ENCODE measurements at regions not wholly inside any gene's neighbourhood (a gene's known extent, or its start where the extent isn't known, plus 50 kb on each side); places are given as distances from the start of the nearest gene placed in this dataset.

GRCh38 chr2:9078405-9078804 is 74.9 kb upstream of the MBOAT2 start:
- H3K27me3 Mint-ChIP-seq (ENCODE audit: low read depth), result no peaks in the 10 kb centered on the region
- peaks cover 8% of the 10 kb centered on the region for H3K9me3 Mint-ChIP-seq
- no peaks in the 10 kb centered on the region for H3K36me3 Mint-ChIP-seq (ENCODE audit: low read depth)
- DNase-seq (ENCODE audit: low spot score), result no peak
- intact Hi-C loops (cut with micrococcal nuclease), result no loop called here
- no peak overlapping the region for H3K4me3 Mint-ChIP-seq (ENCODE audit: low read depth)
- no peak overlapping the region for H3K27ac Mint-ChIP-seq
- H3K4me1 Mint-ChIP-seq (ENCODE audit: low read depth), result no peaks in the 10 kb centered on the region

GRCh38 chr2:9077691-9078090 is 74.2 kb upstream of the MBOAT2 start:
- peaks cover 8% of the 10 kb centered on the region for H3K9me3 Mint-ChIP-seq
- DNase-seq (ENCODE audit: low spot score), result no peak
- no peak overlapping the region for H3K4me3 Mint-ChIP-seq (ENCODE audit: low read depth)
- no peak overlapping the region for H3K27ac Mint-ChIP-seq
- no peaks in the 10 kb centered on the region for H3K4me1 Mint-ChIP-seq (ENCODE audit: low read depth)
- intact Hi-C loops (cut with micrococcal nuclease), result no loop called here
- H3K27me3 Mint-ChIP-seq (ENCODE audit: low read depth), result no peaks in the 10 kb centered on the region
- H3K36me3 Mint-ChIP-seq (ENCODE audit: low read depth), result no peaks in the 10 kb centered on the region

GRCh38 chr2:9076755-9077154 is 73.3 kb upstream of the MBOAT2 start:
- Mint-ChIP-seq H3K36me3 (ENCODE audit: low read depth) (no peaks in the 10 kb centered on the region), H3K4me1 (ENCODE audit: low read depth) (no peaks in the 10 kb centered on the region), H3K27me3 (ENCODE audit: low read depth) (no peaks in the 10 kb centered on the region), H3K4me3 (ENCODE audit: low read depth) (no peak overlapping the region), H3K27ac (no peak overlapping the region), H3K9me3 (peaks cover 5% of the 10 kb centered on the region)
- intact Hi-C loops (cut with micrococcal nuclease), result no loop called here
- DNase-seq (ENCODE audit: low spot score), result no peak

GRCh38 chr2:9076210-9076609 is 72.7 kb upstream of the MBOAT2 start:
- Mint-ChIP-seq H3K27me3 (ENCODE audit: low read depth) (no peaks in the 10 kb centered on the region), H3K9me3 (peaks cover under 1% of the 10 kb centered on the region), H3K4me3 (ENCODE audit: low read depth) (no peak overlapping the region), H3K27ac (no peak overlapping the region), H3K4me1 (ENCODE audit: low read depth) (no peaks in the 10 kb centered on the region), H3K36me3 (ENCODE audit: low read depth) (no peaks in the 10 kb centered on the region)
- intact Hi-C loops (cut with micrococcal nuclease), result no loop called here
- no peak for DNase-seq (ENCODE audit: low spot score)

- Mint-ChIP-seq H3K36me3 (ENCODE audit: low read depth) (no peaks in the 10 kb centered on the region), H3K27ac (no peak overlapping the region), H3K4me3 (ENCODE audit: low read depth) (no peak overlapping the region), H3K4me1 (ENCODE audit: low read depth) (no peaks in the 10 kb centered on the region), H3K27me3 (ENCODE audit: low read depth) (no peaks in the 10 kb centered on the region), H3K9me3 (no peaks in the 10 kb centered on the region)
- intact Hi-C loops (cut with micrococcal nuclease), result no loop called here
- DNase-seq (ENCODE audit: low spot score), result no peak
These were observed 71.4 kb upstream of the MBOAT2 start for GRCh38 chr2:9074930-9075329.

DNA sequence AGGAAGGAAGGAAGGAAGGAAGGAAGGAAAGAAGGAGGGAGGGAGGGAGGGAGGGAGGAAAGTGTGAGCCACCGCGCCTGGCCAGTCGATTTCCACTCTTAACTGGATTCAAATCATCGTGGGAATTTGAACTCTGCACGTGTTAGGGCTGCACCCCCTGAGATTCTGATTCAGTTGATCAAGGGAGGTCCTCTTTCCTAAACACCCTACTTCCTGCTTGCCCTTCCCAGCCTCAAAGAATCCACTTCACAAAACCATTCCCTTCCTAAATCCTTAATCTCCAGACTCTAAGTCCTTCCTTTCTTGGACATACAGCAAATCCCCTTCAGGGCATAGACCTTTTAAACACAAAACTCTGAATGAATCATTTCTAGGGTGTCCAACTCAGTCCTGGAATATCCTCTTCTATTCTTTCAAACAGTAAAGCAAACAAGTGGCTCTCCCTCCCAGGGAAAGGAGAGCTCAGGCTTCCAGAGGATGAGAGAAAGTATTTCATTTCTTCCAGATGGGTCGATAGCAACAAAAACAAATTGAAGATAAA is 68.2 kb upstream of the MBOAT2 start:
- Mint-ChIP-seq H3K4me3 (ENCODE audit: low read depth) (no peak overlapping the region), H3K27ac (no peak overlapping the region), H3K9me3 (peaks cover under 1% of the 10 kb centered on the region)

GRCh38 chr2:9071032-9071431 is 67.5 kb upstream of the MBOAT2 start:
- H3K9me3 Mint-ChIP-seq, result peaks cover 7% of the 10 kb centered on the region
- no peaks in the 10 kb centered on the region for H3K36me3 Mint-ChIP-seq (ENCODE audit: low read depth)
- intact Hi-C loops (cut with micrococcal nuclease), result no loop called here
- H3K4me3 Mint-ChIP-seq (ENCODE audit: low read depth), result no peak overlapping the region
- peaks cover 7% of the 10 kb centered on the region for H3K27me3 Mint-ChIP-seq (ENCODE audit: low read depth)
- H3K27ac Mint-ChIP-seq, result no peak overlapping the region
- no peaks in the 10 kb centered on the region for H3K4me1 Mint-ChIP-seq (ENCODE audit: low read depth)
- DNase-seq (ENCODE audit: low spot score), result no peak

More for the DNA sequence above, 68.2 kb upstream of the MBOAT2 start:
- no peak for DNase-seq (ENCODE audit: low spot score)
- Mint-ChIP-seq H3K27me3 (ENCODE audit: low read depth) (peaks cover 4% of the 10 kb centered on the region), H3K4me1 (ENCODE audit: low read depth) (no peaks in the 10 kb centered on the region), H3K36me3 (ENCODE audit: low read depth) (no peaks in the 10 kb centered on the region)
- intact Hi-C loops (cut with micrococcal nuclease), result no loop called here

GRCh38 chr2:9069543-9069942 is 66.1 kb upstream of the MBOAT2 start:
- H3K4me1 Mint-ChIP-seq (ENCODE audit: low read depth), result no peaks in the 10 kb centered on the region
- intact Hi-C loops (cut with micrococcal nuclease), result no loop called here
- H3K4me3 Mint-ChIP-seq (ENCODE audit: low read depth), result no peak overlapping the region
- peaks cover 8% of the 10 kb centered on the region for H3K9me3 Mint-ChIP-seq
- no peaks in the 10 kb centered on the region for H3K36me3 Mint-ChIP-seq (ENCODE audit: low read depth)
- H3K27ac Mint-ChIP-seq, result no peak overlapping the region
- H3K27me3 Mint-ChIP-seq (ENCODE audit: low read depth), result peaks cover 7% of the 10 kb centered on the region
- DNase-seq (ENCODE audit: low spot score), result no peak

DNA sequence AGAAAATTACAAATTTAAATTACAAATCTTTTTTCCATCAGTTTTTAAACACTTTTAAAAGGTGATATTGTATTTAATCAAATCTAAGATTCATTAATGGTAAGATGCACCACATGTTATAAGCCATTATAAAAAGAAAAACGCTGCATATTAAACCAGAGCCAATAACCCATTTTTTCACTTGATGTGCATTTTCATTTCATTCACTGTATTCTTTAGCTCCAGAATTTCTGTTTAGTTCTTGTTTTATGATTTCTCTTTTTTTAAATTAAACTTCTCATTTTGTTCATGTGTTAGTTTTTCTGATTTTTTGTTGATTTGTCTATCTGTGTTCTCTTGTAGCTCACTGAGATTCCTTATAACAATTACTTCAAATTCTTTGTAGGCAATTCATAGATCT is 62.4 kb upstream of the MBOAT2 start:
- Mint-ChIP-seq H3K27ac (no peak overlapping the region), H3K4me1 (ENCODE audit: low read depth) (no peaks in the 10 kb centered on the region), H3K27me3 (ENCODE audit: low read depth) (peaks cover 7% of the 10 kb centered on the region), H3K4me3 (ENCODE audit: low read depth) (no peak overlapping the region), H3K36me3 (ENCODE audit: low read depth) (no peaks in the 10 kb centered on the region), H3K9me3 (peaks cover 8% of the 10 kb centered on the region)
- intact Hi-C loops (cut with micrococcal nuclease), result no loop called here
- DNase-seq (ENCODE audit: low spot score), result no peak

DNA sequence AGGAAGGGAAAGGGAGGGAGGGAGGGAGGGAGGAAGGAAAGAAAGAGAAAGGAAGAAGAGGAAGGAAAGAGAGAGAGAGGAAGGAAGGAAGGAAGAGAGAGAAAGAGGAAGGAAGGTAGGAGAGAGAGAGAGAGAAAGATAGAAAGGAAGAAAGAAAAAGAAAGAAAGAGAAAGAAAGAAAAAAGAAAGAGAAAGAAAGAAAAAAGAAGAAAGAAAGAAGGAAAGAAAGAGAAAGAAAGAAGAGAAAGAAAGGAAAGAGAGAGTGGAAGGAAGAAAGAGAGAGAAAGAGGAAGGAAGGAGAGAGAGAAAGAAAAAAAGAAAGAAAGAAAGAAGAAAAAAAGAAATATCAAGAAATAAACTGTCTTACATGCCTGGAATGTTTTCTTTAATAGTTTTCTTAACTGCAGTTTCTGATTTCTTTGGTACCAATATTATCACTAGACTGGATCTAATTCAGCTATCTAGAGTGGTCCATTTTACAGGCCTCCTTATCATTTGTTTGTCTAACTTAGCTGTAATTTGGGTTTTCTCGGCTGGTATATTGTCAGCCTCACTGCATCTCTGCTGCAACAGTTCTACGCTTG is 59.6 kb upstream of the MBOAT2 start:
- no peaks in the 10 kb centered on the region for H3K36me3 Mint-ChIP-seq (ENCODE audit: low read depth)
- no peak overlapping the region for H3K4me3 Mint-ChIP-seq (ENCODE audit: low read depth)
- intact Hi-C loops (cut with micrococcal nuclease), result no loop called here
- H3K27ac Mint-ChIP-seq, result no peak overlapping the region
- H3K27me3 Mint-ChIP-seq (ENCODE audit: low read depth), result peaks cover 6% of the 10 kb centered on the region
- DNase-seq (ENCODE audit: low spot score), result no peak
- peaks cover 8% of the 10 kb centered on the region for H3K9me3 Mint-ChIP-seq
- H3K4me1 Mint-ChIP-seq (ENCODE audit: low read depth), result no peaks in the 10 kb centered on the region

GRCh38 chr2:9060819-9061218 is 57.3 kb upstream of the MBOAT2 start:
- peaks cover 6% of the 10 kb centered on the region for H3K27me3 Mint-ChIP-seq (ENCODE audit: low read depth)
- no peak overlapping the region for H3K27ac Mint-ChIP-seq
- H3K9me3 Mint-ChIP-seq, result no peaks in the 10 kb centered on the region
- no peak for DNase-seq (ENCODE audit: low spot score)
- no peaks in the 10 kb centered on the region for H3K36me3 Mint-ChIP-seq (ENCODE audit: low read depth)
- H3K4me1 Mint-ChIP-seq (ENCODE audit: low read depth), result no peaks in the 10 kb centered on the region
- H3K4me3 Mint-ChIP-seq (ENCODE audit: low read depth), result no peak overlapping the region
- intact Hi-C loops (cut with micrococcal nuclease), result no loop called here

DNA sequence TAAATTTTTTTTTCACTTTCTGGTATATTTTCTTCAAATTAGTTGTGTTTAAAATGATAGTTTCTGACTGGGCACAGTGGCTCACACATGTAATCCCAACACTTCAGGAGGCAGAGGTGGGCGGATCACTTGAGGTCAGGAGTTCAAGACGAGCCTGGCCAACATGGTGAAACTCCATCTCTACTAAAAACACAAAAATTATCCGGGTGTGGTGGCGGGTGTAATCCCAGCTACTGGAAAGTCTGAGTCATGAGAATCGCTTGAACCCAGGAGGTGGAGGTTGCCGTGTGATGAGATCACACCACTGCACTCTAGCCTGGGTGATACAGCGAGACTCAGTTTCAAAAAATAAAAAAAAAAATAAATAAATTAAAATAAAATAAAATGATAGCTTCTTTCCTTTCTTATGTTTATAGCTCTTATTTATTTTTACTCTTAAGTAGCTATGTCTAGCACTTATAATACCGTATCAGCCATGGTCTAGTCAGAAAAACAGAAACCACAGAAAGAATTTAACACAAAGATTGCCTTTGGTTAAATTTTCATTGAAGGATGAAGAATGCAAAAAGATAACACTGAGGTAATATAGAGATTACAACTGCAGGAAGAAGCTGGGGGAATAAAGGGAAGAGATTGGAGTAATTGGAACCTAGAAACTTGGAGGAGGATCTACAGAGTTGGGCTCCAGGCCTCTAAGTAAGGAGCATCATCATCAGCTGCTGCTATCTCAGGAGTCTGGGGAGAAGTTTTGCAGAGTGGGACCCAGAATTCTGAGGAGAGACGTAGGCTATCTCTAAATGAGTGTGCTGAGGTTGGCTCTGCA is 54.7 kb upstream of the MBOAT2 start:
- no peak for DNase-seq (ENCODE audit: low spot score)
- no peak overlapping the region for H3K27ac Mint-ChIP-seq
- no peak overlapping the region for H3K4me3 Mint-ChIP-seq (ENCODE audit: low read depth)
- H3K36me3 Mint-ChIP-seq (ENCODE audit: low read depth), result no peaks in the 10 kb centered on the region
- peaks cover 4% of the 10 kb centered on the region for H3K4me1 Mint-ChIP-seq (ENCODE audit: low read depth)
- peaks cover 15% of the 10 kb centered on the region for H3K27me3 Mint-ChIP-seq (ENCODE audit: low read depth)
- intact Hi-C loops (cut with micrococcal nuclease), result no loop called here
- H3K9me3 Mint-ChIP-seq, result peaks cover 5% of the 10 kb centered on the region

DNA sequence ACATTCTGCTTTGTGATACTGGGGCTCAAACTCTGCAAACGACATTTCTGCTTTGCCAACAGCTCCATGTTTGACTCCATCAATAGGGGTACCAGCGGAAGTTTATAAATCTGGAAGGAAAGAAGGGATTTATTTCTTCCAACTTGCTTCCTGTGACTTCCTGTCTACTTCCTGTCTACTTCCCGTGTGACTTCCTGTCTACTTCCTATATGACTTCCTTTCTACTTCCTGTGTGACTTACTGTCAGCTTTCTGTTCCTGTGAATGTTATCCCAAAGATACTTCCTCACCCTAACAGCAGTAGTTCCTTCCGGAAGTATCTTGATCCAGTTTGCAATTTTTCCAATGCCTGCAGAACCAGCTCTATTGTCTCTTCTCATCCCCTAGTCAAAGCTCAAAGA is 52.0 kb upstream of the MBOAT2 start:
- DNase-seq (ENCODE audit: low spot score), result no peak
- H3K4me3 Mint-ChIP-seq (ENCODE audit: low read depth), result no peak overlapping the region
- H3K27ac Mint-ChIP-seq, result no peak overlapping the region
- intact Hi-C loops (cut with micrococcal nuclease), result no loop called here
- H3K4me1 Mint-ChIP-seq (ENCODE audit: low read depth), result peaks cover 10% of the 10 kb centered on the region
- H3K27me3 Mint-ChIP-seq (ENCODE audit: low read depth), result peaks cover 16% of the 10 kb centered on the region
- H3K9me3 Mint-ChIP-seq, result peaks cover 5% of the 10 kb centered on the region
- no peaks in the 10 kb centered on the region for H3K36me3 Mint-ChIP-seq (ENCODE audit: low read depth)

All from activated T-helper 2 cell treated with anti-CD3 and anti-CD28 coated beads, Interferon-gamma antibody, Interleukin-2, Interleukin-4, amounts not matched to agents 10 μg/mL and 5 μg/mL and 100 μg/mL, durations not matched to agents 14 hours and 24 hours and 36 hours (primary cell).